Neuronal stem cell (in vitro differentiated cells): ENCODE measurements at regions not wholly inside any gene's neighbourhood (a gene's known extent, or its start where the extent isn't known, plus 50 kb on each side); places are given as distances from the start of the nearest gene placed in this dataset.

Experiments
- DNase-seq: peaks from one replicate; pipeline ENCODE4 v3.0.0-alpha.2; 2013; ENCODE audit warnings: low spot score
- H2AFZ ChIP-seq: one replicate; pipeline ENCODE4 v1.6.1; 2013; ENCODE audit warnings: mild to moderate bottlenecking, low read length, inconsistent platforms
- H2AK5ac ChIP-seq: 2 replicates; pipeline ENCODE4 v1.6.1; 2013; ENCODE audit warnings: low read depth, mild to moderate bottlenecking, inconsistent platforms, low read length, moderate library complexity, mixed read lengths
- H2BK120ac ChIP-seq: 2 replicates; pipeline ENCODE4 v1.6.1; 2013; ENCODE audit warnings: low read depth, mild to moderate bottlenecking, inconsistent platforms, low read length, moderate library complexity, mixed read lengths
- H2BK12ac ChIP-seq: one replicate; pipeline ENCODE4 v1.6.1; 2013; ENCODE audit warnings: low read length, inconsistent platforms
- H2BK15ac ChIP-seq: 2 replicates; pipeline ENCODE4 v1.6.1; 2013; ENCODE audit warnings: mild to moderate bottlenecking, low read length, inconsistent platforms, mixed read lengths
- H2BK5ac ChIP-seq: one replicate; pipeline ENCODE4 v1.6.1; 2013; ENCODE audit warnings: inconsistent platforms, mild to moderate bottlenecking, low read length, moderate library complexity
- H3K14ac ChIP-seq: one replicate; pipeline ENCODE4 v1.6.1; 2013; ENCODE audit warnings: low read length, inconsistent platforms
- H3K18ac ChIP-seq: 2 replicates; pipeline ENCODE4 v1.6.1; 2013; ENCODE audit warnings: low read length, inconsistent platforms
- H3K23ac ChIP-seq: 2 replicates; pipeline ENCODE4 v1.6.1; 2013; ENCODE audit warnings: low read depth, mild to moderate bottlenecking, mixed read lengths, low read length, inconsistent platforms; ENCODE audit not compliant: poor library complexity
- H3K27ac ChIP-seq: replicated peaks from 3 replicates; pipeline ENCODE4 v1.5.1; 2013; ENCODE audit warnings: low read length, inconsistent platforms
- H3K27me3 ChIP-seq, 3 experiments: 2 replicates each; pipeline ENCODE4 v1.6.1; 2013; ENCODE audit warnings: low read length in 3 of 3, mild to moderate bottlenecking in 2 of 3, inconsistent platforms in 1 of 3, low read depth in 1 of 3, mixed read lengths in 1 of 3, moderate library complexity in 1 of 3; ENCODE audit not compliant: control insufficient read depth in 3 of 3, insufficient read depth in 3 of 3
- H3K36me3 ChIP-seq, 2 donors: replicated peaks in 1 of 2; 2 replicates each; pipeline ENCODE4 v1.6.1; 2013; ENCODE audit warnings: low read length in 2 of 2; ENCODE audit not compliant: control insufficient read depth in 2 of 2, insufficient read depth in 2 of 2
- H3K4ac ChIP-seq: 2 replicates; pipeline ENCODE4 v1.6.1; 2013; ENCODE audit warnings: inconsistent platforms, mild to moderate bottlenecking, low read length, moderate library complexity
- H3K4me1 ChIP-seq, 2 donors: 1 replicate in 1 of 2; 2 replicates in 1 of 2; pipeline ENCODE4 v1.6.1; 2013; ENCODE audit warnings: low read length in 2 of 2, low read depth in 1 of 2; ENCODE audit not compliant: control insufficient read depth in 2 of 2, insufficient read depth in 1 of 2
- H3K4me2 ChIP-seq: one replicate; pipeline ENCODE4 v1.6.1; 2013; ENCODE audit warnings: mild to moderate bottlenecking, low read length, inconsistent platforms; ENCODE audit not compliant: insufficient read depth, poor library complexity, severe bottlenecking
- H3K4me3 ChIP-seq, 2 donors: 2 replicates each; pipeline ENCODE4 v1.5.1; 2013; ENCODE audit warnings: low read length in 2 of 2, mild to moderate bottlenecking in 2 of 2, inconsistent platforms in 1 of 2, moderate library complexity in 1 of 2
- H3K79me1 ChIP-seq: one replicate; pipeline ENCODE4 v1.6.1; 2013; ENCODE audit warnings: low read depth, mild to moderate bottlenecking, inconsistent platforms, low read length, moderate library complexity
- H3K9ac ChIP-seq: one replicate; pipeline ENCODE4 v1.6.1; 2013; ENCODE audit warnings: mild to moderate bottlenecking, low read depth, low read length, inconsistent platforms; ENCODE audit not compliant: poor library complexity
- H3K9me3 ChIP-seq, 2 donors: replicated peaks in 1 of 2; 2 replicates each; pipeline versions ENCODE3 to v1.6.1; 2013; ENCODE audit warnings: low read length in 2 of 2, mild to moderate bottlenecking in 2 of 2, inconsistent platforms in 1 of 2, low read depth in 1 of 2, mixed read lengths in 1 of 2, moderate library complexity in 1 of 2; ENCODE audit not compliant: control insufficient read depth in 2 of 2, insufficient read depth in 1 of 2
- H4K8ac ChIP-seq: one replicate; pipeline ENCODE4 v1.6.1; 2013; ENCODE audit warnings: low read depth, mild to moderate bottlenecking, inconsistent platforms, low read length, moderate library complexity
- H4K91ac ChIP-seq: one replicate; pipeline ENCODE4 v1.6.1; 2013; ENCODE audit warnings: low read length, low read depth, mild to moderate bottlenecking, inconsistent platforms; ENCODE audit not compliant: poor library complexity
- WGBS, 2 donors: extraction: QIAGEN DNeasy Blood & Tissue Kit; methylation state at CpG; one replicate each; pipeline ENCODE4 v1.1.7; 2013; ENCODE audit warnings: missing lambda C conversion rate in 2 of 2, mixed read lengths in 1 of 2; ENCODE audit not compliant: insufficient read length in 2 of 2, insufficient replicate concordance in 1 of 2; ENCODE audit errors: extremely low coverage in 2 of 2; 5-methylcytosine and 5-hydroxymethylcytosine counted together

- H2BK15ac ChIP-seq = no peak overlapping the region
- H3K18ac ChIP-seq = no peak overlapping the region
- no peak overlapping the region for H2AK5ac ChIP-seq
- H3K4me3 ChIP-seq = no peak overlapping the region
- no peak overlapping the region for H4K8ac ChIP-seq
- H3K4ac ChIP-seq = no peak overlapping the region
- no peaks in the 10 kb centered on the region for H3K27me3 ChIP-seq
- H4K91ac ChIP-seq = no peak overlapping the region
- no peak overlapping the region for H2BK5ac ChIP-seq
- WGBS, 2 donors = no CpG with 5 or more reads among the region's 9 CpGs
- H3K4me2 ChIP-seq = no peak overlapping the region
- no peak overlapping the region for H3K9ac ChIP-seq
- H2BK12ac ChIP-seq = no peak overlapping the region
- no peak overlapping the region for H3K23ac ChIP-seq
- peaks cover 0 to 16% of the 10 kb centered on the region in 2 donors for H3K9me3 ChIP-seq
- H3K79me1 ChIP-seq = no peaks in the 10 kb centered on the region
- no peak overlapping the region for H3K14ac ChIP-seq
- H3K4me1 ChIP-seq = no peaks in the 10 kb centered on the region
- no peak overlapping the region for H2BK120ac ChIP-seq
- no peak for DNase-seq
- no peak overlapping the region for H3K27ac ChIP-seq
- H3K36me3 ChIP-seq = no peaks in the 10 kb centered on the region
- no peak overlapping the region for H2AFZ ChIP-seq
These were observed 349.2 kb downstream of the ANKRD30A start for GRCh38 chr10:37474645-37475044.

- H2AK5ac ChIP-seq = no peak overlapping the region
- no peak overlapping the region for H4K91ac ChIP-seq
- no peaks in the 10 kb centered on the region for H3K36me3 ChIP-seq
- no peak overlapping the region for H2BK5ac ChIP-seq
- H2BK120ac ChIP-seq = no peak overlapping the region
- H4K8ac ChIP-seq = no peak overlapping the region
- H3K79me1 ChIP-seq = no peaks in the 10 kb centered on the region
- no peak overlapping the region for H3K4ac ChIP-seq
- no peak overlapping the region for H3K14ac ChIP-seq
- no peak overlapping the region for H3K18ac ChIP-seq
- H3K23ac ChIP-seq = no peak overlapping the region
- no peak overlapping the region for H3K4me3 ChIP-seq
- no CpG with 5 or more reads among the region's 4 CpGs for WGBS, 2 donors
- no peak overlapping the region for H3K4me2 ChIP-seq
- no peak overlapping the region for H3K27ac ChIP-seq
- H3K9me3 ChIP-seq = peaks cover 0 to 16% of the 10 kb centered on the region in 2 donors
- no peak for DNase-seq
- H3K9ac ChIP-seq = no peak overlapping the region
- no peaks in the 10 kb centered on the region for H3K27me3 ChIP-seq
- no peaks in the 10 kb centered on the region for H3K4me1 ChIP-seq
- H2BK12ac ChIP-seq = no peak overlapping the region
- H2BK15ac ChIP-seq = no peak overlapping the region
- H2AFZ ChIP-seq = no peak overlapping the region
These were observed 348.5 kb downstream of the ANKRD30A start for GRCh38 chr10:37473906-37474305.

GRCh38 chr10:37467246-37467645, 341.8 kb downstream of the ANKRD30A start:
- H3K36me3 ChIP-seq = no peaks in the 10 kb centered on the region
- H3K9ac ChIP-seq = no peak overlapping the region
- DNase-seq = no peak
- no peak overlapping the region for H2BK15ac ChIP-seq
- no CpG with 5 or more reads among the region's 5 CpGs for WGBS, 2 donors
- no peaks in the 10 kb centered on the region for H3K4me1 ChIP-seq
- no peak overlapping the region for H3K23ac ChIP-seq
- H3K14ac ChIP-seq = no peak overlapping the region
- no peaks in the 10 kb centered on the region for H3K79me1 ChIP-seq
- no peak overlapping the region for H2BK5ac ChIP-seq
- no peak overlapping the region for H3K18ac ChIP-seq
- no peak overlapping the region for H3K4me2 ChIP-seq
- H4K91ac ChIP-seq = no peak overlapping the region
- H2BK12ac ChIP-seq = no peak overlapping the region
- H2AFZ ChIP-seq = no peak overlapping the region
- peaks cover 0 to 21% of the 10 kb centered on the region in 2 donors for H3K9me3 ChIP-seq
- H3K4me3 ChIP-seq = no peak overlapping the region
- H3K4ac ChIP-seq = no peak overlapping the region
- H4K8ac ChIP-seq = no peak overlapping the region
- no peak overlapping the region for H2BK120ac ChIP-seq
- no peaks in the 10 kb centered on the region for H3K27me3 ChIP-seq
- no peak overlapping the region for H3K27ac ChIP-seq
- no peak overlapping the region for H2AK5ac ChIP-seq

GRCh38 chr10:37456456-37456855, 331.1 kb downstream of the ANKRD30A start:
- H3K14ac ChIP-seq = no peak overlapping the region
- H3K4ac ChIP-seq = no peak overlapping the region
- H3K23ac ChIP-seq = no peak overlapping the region
- no peak overlapping the region for H2BK120ac ChIP-seq
- H2AFZ ChIP-seq = no peak overlapping the region
- WGBS, 2 donors = no CpG with 5 or more reads among the region's 1 CpG
- no peak overlapping the region for H2BK12ac ChIP-seq
- H3K9ac ChIP-seq = no peak overlapping the region
- H3K36me3 ChIP-seq = no peaks in the 10 kb centered on the region
- H3K27me3 ChIP-seq = no peaks in the 10 kb centered on the region
- no peak overlapping the region for H2AK5ac ChIP-seq
- no peak overlapping the region for H3K18ac ChIP-seq
- no peak for DNase-seq
- H3K4me3 ChIP-seq = no peak overlapping the region
- no peak overlapping the region for H3K4me2 ChIP-seq
- H4K8ac ChIP-seq = no peak overlapping the region
- no peaks in the 10 kb centered on the region for H3K4me1 ChIP-seq
- H3K9me3 ChIP-seq = peaks cover 0 to 17% of the 10 kb centered on the region in 2 donors
- no peak overlapping the region for H2BK5ac ChIP-seq
- no peak overlapping the region for H3K27ac ChIP-seq
- no peaks in the 10 kb centered on the region for H3K79me1 ChIP-seq
- no peak overlapping the region for H2BK15ac ChIP-seq
- H4K91ac ChIP-seq = no peak overlapping the region
